Loucy (cell line): ENCODE measurements at regions not wholly inside any gene's neighbourhood (a gene's known extent, or its start where the extent isn't known, plus 50 kb on each side); places are given as distances from the start of the nearest gene placed in this dataset.

ENCODE experiments used
- H2AFZ ChIP-seq: fragments of 200-600 bp; sonication (generic); 2 replicates; pipeline ENCODE4 v1.6.0; 2016; ENCODE audit warnings: antibody characterized with exemption, mild to moderate bottlenecking, low read length, moderate library complexity
- H3F3A ChIP-seq: fragments of 200-600 bp; 2 replicates; pipeline ENCODE4 v1.6.0; 2016; ENCODE audit warnings: antibody characterized with exemption, low read depth, mild to moderate bottlenecking
- H3K27me3 ChIP-seq: fragments of 200-600 bp; sonication (generic); 2 replicates; pipeline ENCODE4 v1.6.1; 2014; ENCODE audit warnings: low read length, mild to moderate bottlenecking; ENCODE audit not compliant: insufficient read depth, poor library complexity, severe bottlenecking
- H3K36me3 ChIP-seq: fragments of 200-600 bp; sonication (generic); 2 replicates; pipeline ENCODE4 v1.6.1; 2016; ENCODE audit warnings: low read length; ENCODE audit not compliant: insufficient read depth
- H3K4me1 ChIP-seq: fragments of 200-600 bp; sonication (generic); 2 replicates; pipeline ENCODE4 v1.5.1; 2014; ENCODE audit warnings: low read length, mild to moderate bottlenecking; ENCODE audit not compliant: insufficient read depth, poor library complexity, severe bottlenecking
- H3K4me2 ChIP-seq: fragments of 200-600 bp; sonication (generic); 2 replicates; pipeline ENCODE4 v1.6.0; 2014; ENCODE audit warnings: antibody characterized with exemption, low read length, low read depth, mild to moderate bottlenecking; ENCODE audit not compliant: poor library complexity, severe bottlenecking
- H3K4me3 ChIP-seq: fragments of 200-600 bp; sonication (generic); 2 replicates; pipeline ENCODE4 v1.5.1; 2014; ENCODE audit warnings: low read length, mild to moderate bottlenecking, mixed read lengths; ENCODE audit not compliant: poor library complexity, severe bottlenecking
- H3K79me2 ChIP-seq: fragments of 200-600 bp; sonication (generic); 2 replicates; pipeline ENCODE4 v1.6.1; 2014; ENCODE audit warnings: low read length; ENCODE audit not compliant: insufficient read depth
- H3K9ac ChIP-seq: fragments of 200-600 bp; sonication (generic); 2 replicates; pipeline ENCODE4 v1.6.0; 2014; ENCODE audit warnings: mild to moderate bottlenecking, low read depth, low read length, moderate library complexity; ENCODE audit not compliant: poor library complexity, severe bottlenecking
- H3K9me2 ChIP-seq: fragments of 200-600 bp; sonication (generic); replicated peaks from 2 replicates; pipeline ENCODE4 v1.6.1; 2016; ENCODE audit warnings: low read depth, low read length, mixed read lengths
- H3K9me3 ChIP-seq: fragments of 200-600 bp; sonication (generic); 2 replicates; pipeline ENCODE4 v1.6.1; 2014; ENCODE audit warnings: mild to moderate bottlenecking, antibody characterized with exemption, low read length, low read depth; ENCODE audit not compliant: insufficient read depth
- H4K20me1 ChIP-seq: fragments of 200-600 bp; sonication (generic); 2 replicates; pipeline ENCODE4 v1.6.0; 2014; ENCODE audit warnings: antibody characterized with exemption, low read length, mild to moderate bottlenecking; ENCODE audit not compliant: insufficient read depth, poor library complexity, severe bottlenecking
- EZH2phosphoT487 ChIP-seq: fragments of 200-600 bp; IDR thresholded peaks from 2 replicates; pipeline ENCODE4 v1.6.1; 2018; ENCODE audit warnings: antibody characterized with exemption, mild to moderate bottlenecking, moderate library complexity, borderline replicate concordance
- TF ChIP-seq, protein P1 (sequence below): fragments of 200-600 bp; sonication (generic); conservative IDR thresholded peaks from 2 replicates; pipeline ENCODE4 v1.5.1; 2014; ENCODE audit warnings: mild to moderate bottlenecking, antibody characterized with exemption, low read length

DNA sequence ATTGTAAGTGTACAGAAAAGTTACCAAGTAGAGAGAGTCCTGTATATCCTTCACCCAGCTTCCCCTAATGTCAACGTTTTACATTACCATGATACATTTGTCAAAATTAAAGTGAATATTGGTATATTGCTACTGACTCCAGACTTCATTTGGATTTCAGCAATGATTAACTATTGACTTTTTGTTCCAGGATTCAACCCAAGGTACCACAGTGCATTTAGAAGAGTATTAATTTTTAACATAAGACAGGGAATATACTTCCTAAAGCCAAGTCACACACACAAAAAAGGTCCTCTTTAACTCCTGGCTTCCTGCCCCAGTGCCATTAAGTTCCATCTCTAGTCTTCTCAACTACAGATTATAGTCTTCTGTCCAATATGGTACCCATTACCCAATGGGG is 75.5 kb upstream of the RBM19 start:
- Histone ChIP-seq H3K79me2 (no peaks in the 10 kb centered on the region), H3K27me3 (no peaks in the 10 kb centered on the region), H3K4me1 (no peaks in the 10 kb centered on the region), H3K4me2 (no peak overlapping the region), H3F3A (no peaks in the 10 kb centered on the region), H3K9ac (no peak overlapping the region), H2AFZ (no peak overlapping the region), H3K4me3 (no peak overlapping the region), H3K9me2 (no peaks in the 10 kb centered on the region), H3K9me3 (no peaks in the 10 kb centered on the region), H4K20me1 (no peaks in the 10 kb centered on the region), H3K36me3 (no peaks in the 10 kb centered on the region)
- no peak for TF ChIP-seq EZH2phosphoT487
- TF ChIP-seq, protein P1, sequence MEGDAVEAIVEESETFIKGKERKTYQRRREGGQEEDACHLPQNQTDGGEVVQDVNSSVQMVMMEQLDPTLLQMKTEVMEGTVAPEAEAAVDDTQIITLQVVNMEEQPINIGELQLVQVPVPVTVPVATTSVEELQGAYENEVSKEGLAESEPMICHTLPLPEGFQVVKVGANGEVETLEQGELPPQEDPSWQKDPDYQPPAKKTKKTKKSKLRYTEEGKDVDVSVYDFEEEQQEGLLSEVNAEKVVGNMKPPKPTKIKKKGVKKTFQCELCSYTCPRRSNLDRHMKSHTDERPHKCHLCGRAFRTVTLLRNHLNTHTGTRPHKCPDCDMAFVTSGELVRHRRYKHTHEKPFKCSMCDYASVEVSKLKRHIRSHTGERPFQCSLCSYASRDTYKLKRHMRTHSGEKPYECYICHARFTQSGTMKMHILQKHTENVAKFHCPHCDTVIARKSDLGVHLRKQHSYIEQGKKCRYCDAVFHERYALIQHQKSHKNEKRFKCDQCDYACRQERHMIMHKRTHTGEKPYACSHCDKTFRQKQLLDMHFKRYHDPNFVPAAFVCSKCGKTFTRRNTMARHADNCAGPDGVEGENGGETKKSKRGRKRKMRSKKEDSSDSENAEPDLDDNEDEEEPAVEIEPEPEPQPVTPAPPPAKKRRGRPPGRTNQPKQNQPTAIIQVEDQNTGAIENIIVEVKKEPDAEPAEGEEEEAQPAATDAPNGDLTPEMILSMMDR = no peak

DNA sequence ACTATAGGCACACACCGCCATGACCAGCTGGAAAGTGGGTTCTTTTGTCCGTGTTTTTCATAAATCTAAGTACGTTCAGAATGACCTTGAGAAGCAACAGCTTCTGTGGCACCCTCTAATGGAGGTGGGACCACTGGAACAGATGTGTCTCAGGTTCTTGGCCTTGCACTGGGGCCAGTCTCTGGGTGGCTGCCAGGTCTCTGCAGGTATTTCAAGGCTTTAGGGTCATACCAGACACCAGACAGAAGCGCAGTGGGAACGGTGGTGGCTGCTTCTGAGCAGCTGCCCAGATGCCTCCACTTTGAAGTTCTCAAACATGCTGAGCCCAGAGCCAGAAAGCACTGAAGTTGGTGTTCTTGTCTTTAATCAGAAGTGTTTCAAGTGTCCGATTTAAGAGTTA is 75.0 kb upstream of the RBM19 start:
- H3K4me2 ChIP-seq = no peak overlapping the region
- no peaks in the 10 kb centered on the region for H3F3A ChIP-seq
- H3K9me3 ChIP-seq = no peaks in the 10 kb centered on the region
- no peaks in the 10 kb centered on the region for H3K9me2 ChIP-seq
- no peaks in the 10 kb centered on the region for H3K4me1 ChIP-seq
- H2AFZ ChIP-seq = no peak overlapping the region
- no peaks in the 10 kb centered on the region for H3K79me2 ChIP-seq
- TF ChIP-seq, protein P1 = no peak
- H3K36me3 ChIP-seq = no peaks in the 10 kb centered on the region
- H3K4me3 ChIP-seq = no peak overlapping the region
- H4K20me1 ChIP-seq = no peaks in the 10 kb centered on the region
- no peak overlapping the region for H3K9ac ChIP-seq
- no peaks in the 10 kb centered on the region for H3K27me3 ChIP-seq

DNA sequence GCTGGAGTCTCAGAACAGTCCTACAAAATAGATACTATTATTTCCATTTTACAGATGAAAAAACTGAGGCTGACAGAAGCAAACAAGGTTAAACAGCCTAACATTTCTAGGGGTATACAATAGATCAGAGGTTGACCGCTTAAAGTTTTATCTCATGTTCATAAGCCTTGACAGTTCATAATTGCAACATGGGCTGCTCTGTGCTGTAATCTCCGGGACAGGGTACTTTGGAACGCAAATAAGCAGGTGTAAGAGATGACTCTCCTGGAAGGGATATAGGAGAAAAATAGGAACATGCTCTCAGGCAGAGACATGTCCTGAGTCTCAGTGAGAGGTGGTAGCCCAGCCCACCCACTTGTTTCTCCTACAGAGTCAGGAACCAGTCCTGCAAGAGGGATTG is 72.8 kb upstream of the RBM19 start:
- no peaks in the 10 kb centered on the region for H3K36me3 ChIP-seq
- H3K9ac ChIP-seq = no peak overlapping the region
- no peaks in the 10 kb centered on the region for H4K20me1 ChIP-seq
- no peak overlapping the region for H3K4me3 ChIP-seq
- H3K27me3 ChIP-seq = no peaks in the 10 kb centered on the region
- H3K9me2 ChIP-seq = no peaks in the 10 kb centered on the region
- no peak overlapping the region for H3K4me2 ChIP-seq
- H3K4me1 ChIP-seq = no peaks in the 10 kb centered on the region
- H3K9me3 ChIP-seq = no peaks in the 10 kb centered on the region
- no peaks in the 10 kb centered on the region for H3F3A ChIP-seq
- H3K79me2 ChIP-seq = no peaks in the 10 kb centered on the region
- TF ChIP-seq EZH2phosphoT487 = no peak
- TF ChIP-seq, protein P1 = no peak
- H2AFZ ChIP-seq = no peak overlapping the region
